HS-5 (cell line): ENCODE measurements at regions not wholly inside any gene's neighbourhood (a gene's known extent, or its start where the extent isn't known, plus 50 kb on each side); places are given as distances from the start of the nearest gene placed in this dataset.
A peak's percentile ranks its signal among the peaks of the same experiment; 100 is the strongest.

ENCODE experiments used
- DNase-seq: peaks from one replicate; pipeline ENCODE4 v3.0.0-alpha.2; 2012; ENCODE audit warnings: low read depth

- DNase-seq, result no peak
Observed at GRCh38 chr20:40540166-40540565, 148.9 kb downstream of the MAFB start.

- no peak for DNase-seq
Observed at GRCh38 chr20:40538131-40538530, 150.9 kb downstream of the MAFB start.

- DNase-seq, result no peak
Observed at GRCh38 chr20:40536808-40537207, 152.2 kb downstream of the MAFB start.

- DNase-seq, result peak; percentile 15
Observed at GRCh38 chr20:40535816-40536215, 153.2 kb downstream of the MAFB start.

- DNase-seq, result no peak
Observed at GRCh38 chr20:40532103-40532502, 156.9 kb downstream of the MAFB start.

GRCh38 chr20:40525351-40525750 lies 163.7 kb downstream of the MAFB start:
- peak; percentile 36 for DNase-seq

GRCh38 chr20:40524071-40524470 lies 165.0 kb downstream of the MAFB start:
- no peak for DNase-seq

- no peak for DNase-seq
Observed at GRCh38 chr20:40522405-40522804, 166.6 kb downstream of the MAFB start.

- DNase-seq, result no peak
Observed at GRCh38 chr20:40521962-40522361, 167.1 kb downstream of the MAFB start.

GRCh38 chr20:40519918-40520317 lies 169.1 kb downstream of the MAFB start:
- no peak for DNase-seq

- no peak for DNase-seq
Observed at GRCh38 chr20:40512994-40513393, 176.0 kb downstream of the MAFB start.

GRCh38 chr20:40512591-40512990 lies 176.4 kb downstream of the MAFB start:
- no peak for DNase-seq

GRCh38 chr20:40511478-40511877 lies 177.6 kb downstream of the MAFB start:
- DNase-seq, result peak; percentile 49

GRCh38 chr20:40510622-40511021 lies 178.4 kb downstream of the MAFB start:
- no peak for DNase-seq

GRCh38 chr20:40508821-40509220 lies 180.2 kb downstream of the MAFB start:
- DNase-seq, result peak; percentile 46

GRCh38 chr20:40506537-40506939 lies 182.5 kb downstream of the MAFB start:
- peak; percentile 97 for DNase-seq

- DNase-seq, result no peak
Observed at GRCh38 chr20:40503119-40503518, 185.9 kb downstream of the MAFB start.

- DNase-seq, result no peak
Observed at GRCh38 chr20:40502576-40502975, 186.5 kb downstream of the MAFB start.

GRCh38 chr20:40499391-40499790 lies 189.6 kb downstream of the MAFB start:
- no peak for DNase-seq

GRCh38 chr20:40497899-40498691 lies 190.9 kb downstream of the MAFB start:
- DNase-seq, result peak; percentile 54

- no peak for DNase-seq
Observed at GRCh38 chr20:40495956-40496355, 193.1 kb downstream of the MAFB start.

- DNase-seq, result no peak
Observed at GRCh38 chr20:40494248-40494647, 194.8 kb downstream of the MAFB start.

GRCh38 chr20:40493549-40493948 lies 195.5 kb downstream of the MAFB start:
- DNase-seq, result no peak

- DNase-seq, result no peak
Observed at GRCh38 chr20:40493071-40493470, 196.0 kb downstream of the MAFB start.
